Stomach (tissue), 8 donors: ENCODE measurements at regions not wholly inside any gene's neighbourhood (a gene's known extent, or its start where the extent isn't known, plus 50 kb on each side); places are given as distances from the start of the nearest gene placed in this dataset.
A peak's percentile ranks its signal among the peaks of the same experiment; 100 is the strongest.

Experiments used
- DNase-seq, 2 donors: peaks; one replicate each; pipeline versions ENCODE4 v3.0.0 to v3.0.0-alpha.2; 2013 to 2019
- H3K27ac ChIP-seq, 5 donors: fragments of 200-600 bp in 4 of 5; sonication (generic) in 4 of 5; one replicate each; pipeline ENCODE4 v1.5.1; 2013 to 2019; ENCODE audit warnings: mild to moderate bottlenecking in 1 of 5, moderate library complexity in 1 of 5
- H3K27me3 ChIP-seq, 3 donors: fragments of 200-600 bp; sonication (generic); one replicate each; pipeline ENCODE4 v1.5.1; 2017 to 2019; ENCODE audit warnings: mixed run types in 1 of 3
- H3K36me3 ChIP-seq, 4 donors: fragments of 200-600 bp; sonication (generic); 1 replicate in 3 of 4; 2 replicates in 1 of 4; pipeline ENCODE4 v1.5.1; 2016 to 2019
- H3K4me1 ChIP-seq, 4 donors: fragments of 200-600 bp; sonication (generic); one replicate each; pipeline ENCODE4 v1.5.1; 2016 to 2019
- H3K4me3 ChIP-seq, 4 donors: fragments of 200-600 bp; sonication (generic) in 3 of 4; one replicate each; pipeline ENCODE4 v1.5.1; 2016 to 2019; ENCODE audit warnings: mild to moderate bottlenecking in 1 of 4
- H3K9me3 ChIP-seq, 4 donors: fragments of 200-600 bp; sonication (generic); one replicate each; pipeline ENCODE4 v1.5.1; 2016 to 2019
- EP300 ChIP-seq: sonication (generic); formaldehyde crosslinking; IDR thresholded peaks from one replicate; pipeline ENCODE4 v1.6.1; 2017; ENCODE audit warnings: antibody characterized with exemption
- POLR2A ChIP-seq, 4 donors: fragments of 450-650 bp; IDR thresholded peaks; one replicate each; pipeline ENCODE4 v1.6.1; 2016; ENCODE audit warnings: antibody characterized with exemption in 4 of 4, control low read depth in 2 of 4, mild to moderate bottlenecking in 1 of 4, moderate library complexity in 1 of 4
- POLR2AphosphoS5 ChIP-seq, 3 donors: sonication (generic); formaldehyde crosslinking; IDR thresholded peaks; one replicate each; pipeline ENCODE4 v1.6.1; 2016; ENCODE audit warnings: antibody characterized with exemption in 3 of 3
- WGBS, 5 donors: extraction: QIAGEN DNeasy Blood & Tissue Kit in 3 of 5; methylation state at CpG; one replicate each; pipeline versions ENCODE4 v1.1.5 to v1.1.7; 2013 to 2018; 5-methylcytosine and 5-hydroxymethylcytosine counted together
- intact Hi-C: fragments of 100-400 bp; cut with DNase I; formaldehyde crosslinking; loops from one replicate; pipeline ENCODE4 v1.15.1; 2023; ENCODE audit warnings: low total_unique reads
- TF ChIP-seq, protein P1 (sequence below), 7 experiments: fragments of 450-650 bp in 4 of 7; fragments of 200-600 bp in 3 of 7; sonication (generic) in 3 of 7; IDR thresholded peaks; one replicate each; pipeline ENCODE4 v1.5.1; 2016 to 2019; ENCODE audit warnings: antibody characterized with exemption in 7 of 7, control low read depth in 2 of 7, mild to moderate bottlenecking in 1 of 7
- donor health status: healthy with polysubstance abuse.
- donor health status: Bipolar disorder and iron deficiency.
- donor health status: healthy.

GRCh38 chr3:72348357-72348756 lies 499.9 kb downstream of the SHQ1 start:
- peaks cover 0 to 42% (median 15%) of the 10 kb centered on the region in 4 donors for H3K4me1 ChIP-seq
- peak overlapping the region in 4 of 5 donors; percentile 25 to 75 (median 50) for H3K27ac ChIP-seq
- H3K36me3 ChIP-seq = no peaks in the 10 kb centered on the region
- no peak for DNase-seq
- TF ChIP-seq POLR2AphosphoS5 (IDR thresholded peaks at IDR 0.05) (no peak), POLR2A (IDR thresholded peaks at IDR 0.05) (no peak), EP300 (no peak)
- TF ChIP-seq, protein P1, sequence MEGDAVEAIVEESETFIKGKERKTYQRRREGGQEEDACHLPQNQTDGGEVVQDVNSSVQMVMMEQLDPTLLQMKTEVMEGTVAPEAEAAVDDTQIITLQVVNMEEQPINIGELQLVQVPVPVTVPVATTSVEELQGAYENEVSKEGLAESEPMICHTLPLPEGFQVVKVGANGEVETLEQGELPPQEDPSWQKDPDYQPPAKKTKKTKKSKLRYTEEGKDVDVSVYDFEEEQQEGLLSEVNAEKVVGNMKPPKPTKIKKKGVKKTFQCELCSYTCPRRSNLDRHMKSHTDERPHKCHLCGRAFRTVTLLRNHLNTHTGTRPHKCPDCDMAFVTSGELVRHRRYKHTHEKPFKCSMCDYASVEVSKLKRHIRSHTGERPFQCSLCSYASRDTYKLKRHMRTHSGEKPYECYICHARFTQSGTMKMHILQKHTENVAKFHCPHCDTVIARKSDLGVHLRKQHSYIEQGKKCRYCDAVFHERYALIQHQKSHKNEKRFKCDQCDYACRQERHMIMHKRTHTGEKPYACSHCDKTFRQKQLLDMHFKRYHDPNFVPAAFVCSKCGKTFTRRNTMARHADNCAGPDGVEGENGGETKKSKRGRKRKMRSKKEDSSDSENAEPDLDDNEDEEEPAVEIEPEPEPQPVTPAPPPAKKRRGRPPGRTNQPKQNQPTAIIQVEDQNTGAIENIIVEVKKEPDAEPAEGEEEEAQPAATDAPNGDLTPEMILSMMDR (IDR thresholded peaks at IDR 0.05) = no peak
- H3K9me3 ChIP-seq = no peaks in the 10 kb centered on the region
- no peaks in the 10 kb centered on the region for H3K27me3 ChIP-seq
- H3K4me3 ChIP-seq = no peak overlapping the region
- intact Hi-C loops = no loop called here

- Histone ChIP-seq H3K4me3 (no peak overlapping the region), H3K36me3 (no peaks in the 10 kb centered on the region), H3K27ac (peak overlapping the region in 4 of 5 donors; percentile 25 to 75 (median 50)), H3K9me3 (no peaks in the 10 kb centered on the region), H3K4me1 (peaks cover 0 to 42% (median 15%) of the 10 kb centered on the region in 4 donors), H3K27me3 (no peaks in the 10 kb centered on the region)
- TF ChIP-seq EP300 = no peak
- peak; percentile 35 to 70 (median 37) for TF ChIP-seq POLR2AphosphoS5 (IDR thresholded peaks at IDR 0.05)
- TF ChIP-seq, protein P1 (IDR thresholded peaks at IDR 0.05) = peak in 1 of 7 experiments; percentile 24
- no peak for TF ChIP-seq POLR2A (IDR thresholded peaks at IDR 0.05)
- intact Hi-C loops = no loop called here
- 17 to 47% (median 20%) methylated on average over 19 to 20 of the region's 20 CpGs for WGBS, 5 donors
- DNase-seq = peak; percentile 77 to 90
These were observed 500.4 kb downstream of the SHQ1 start for GRCh38 chr3:72347819-72348319.

GRCh38 chr3:72346526-72346926 lies 501.7 kb downstream of the SHQ1 start:
- DNase-seq = peak in 1 of 2 donors; percentile 41
- no peaks in the 10 kb centered on the region for H3K9me3 ChIP-seq
- no peaks in the 10 kb centered on the region for H3K27me3 ChIP-seq
- TF ChIP-seq POLR2A (IDR thresholded peaks at IDR 0.05) (no peak), POLR2AphosphoS5 (IDR thresholded peaks at IDR 0.05) (peak in 2 of 3 donors; percentile 29 to 67), EP300 (no peak)
- TF ChIP-seq, protein P1 (IDR thresholded peaks at IDR 0.05) = no peak
- H3K4me3 ChIP-seq = no peak overlapping the region
- H3K4me1 ChIP-seq = peaks cover 0 to 42% (median 18%) of the 10 kb centered on the region in 4 donors
- 58 to 79% (median 74%) methylated on average over 8 of the region's 8 CpGs for WGBS, 5 donors
- peak overlapping the region in 4 of 5 donors; percentile 11 to 75 (median 62) for H3K27ac ChIP-seq
- intact Hi-C loops = no loop called here
- no peaks in the 10 kb centered on the region for H3K36me3 ChIP-seq

DNA sequence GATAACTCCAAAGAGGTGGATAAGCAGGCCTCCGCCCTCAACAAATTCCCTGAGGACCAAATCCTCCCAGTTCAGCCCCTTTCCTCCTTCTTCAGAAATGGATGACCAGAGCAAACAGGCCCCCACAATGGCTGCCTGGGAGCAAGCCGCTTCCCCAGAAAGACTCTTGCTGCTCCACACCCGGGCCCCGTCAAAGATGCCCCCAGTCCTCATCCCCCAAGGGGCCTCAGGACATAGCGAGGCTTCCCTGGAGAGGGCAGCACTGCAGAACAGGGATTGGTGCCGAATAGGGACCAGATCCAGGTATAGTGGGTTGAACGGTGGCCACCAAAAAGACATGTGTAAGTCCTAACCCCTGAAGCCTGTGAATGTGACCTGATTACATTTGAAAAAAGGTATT lies 502.3 kb downstream of the SHQ1 start:
- H3K4me1 ChIP-seq = peaks cover 0 to 42% (median 18%) of the 10 kb centered on the region in 4 donors
- H3K9me3 ChIP-seq = no peaks in the 10 kb centered on the region
- no peaks in the 10 kb centered on the region for H3K36me3 ChIP-seq
- DNase-seq = no peak
- WGBS, 5 donors = 74 to 95% (median 88%) methylated on average over 6 to 7 of the region's 7 CpGs
- no peaks in the 10 kb centered on the region for H3K27me3 ChIP-seq
- no peak overlapping the region for H3K4me3 ChIP-seq
- intact Hi-C loops = no loop called here
- TF ChIP-seq POLR2AphosphoS5 (IDR thresholded peaks at IDR 0.05) = no peak
- TF ChIP-seq POLR2A (IDR thresholded peaks at IDR 0.05) = no peak
- TF ChIP-seq, protein P1 (IDR thresholded peaks at IDR 0.05) = no peak
- no peak for TF ChIP-seq EP300
- peak overlapping the region in 3 of 5 donors; percentile 60 to 75 (median 64) for H3K27ac ChIP-seq
